ENCODE measurements at regions not wholly inside any gene's neighbourhood (a gene's known extent, or its start where the extent isn't known, plus 50 kb on each side); places are given as distances from the start of the nearest gene placed in this dataset.

DNA sequence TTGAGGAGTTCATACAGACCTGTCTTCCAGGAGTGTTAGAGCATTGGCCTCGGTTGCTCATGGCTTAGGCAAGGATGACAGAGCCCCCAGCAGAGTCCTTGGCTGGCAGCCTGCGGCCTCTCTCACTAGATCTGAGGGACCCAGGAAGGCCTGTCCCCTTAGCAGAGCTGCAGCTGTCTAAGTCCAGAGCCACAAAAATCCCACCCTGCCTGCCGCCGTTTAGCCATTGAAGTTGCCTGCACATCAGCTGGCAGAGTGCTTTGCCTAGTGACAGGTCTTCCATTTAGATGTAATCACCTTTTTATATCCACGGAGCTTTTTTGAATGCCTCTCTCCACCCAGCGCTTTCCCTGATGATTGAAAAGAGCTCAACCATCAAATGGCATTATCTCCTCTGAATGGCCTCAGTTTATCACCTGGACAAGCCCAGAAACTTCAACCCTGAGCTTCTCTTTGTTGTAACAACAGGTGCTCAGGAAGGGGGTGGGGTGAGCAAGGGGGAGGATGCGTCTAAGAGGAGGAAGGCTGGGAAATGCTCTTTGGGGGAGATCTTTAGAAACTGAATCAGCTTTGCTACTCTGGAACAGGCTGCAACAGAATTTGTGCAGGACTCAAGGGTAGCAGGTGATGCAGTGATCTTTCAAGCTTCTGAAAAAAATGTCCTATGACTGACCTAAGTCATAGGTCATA, 71.9 kb downstream of the TNP1 start:
- no peak overlapping the region for H3K4me3 ChIP-seq (ENCODE audit: low read depth, low read length)
- TF ChIP-seq CTCF (IDR thresholded peaks at IDR 0.05; ENCODE audit: low read depth, low read length), result no peak

DNA sequence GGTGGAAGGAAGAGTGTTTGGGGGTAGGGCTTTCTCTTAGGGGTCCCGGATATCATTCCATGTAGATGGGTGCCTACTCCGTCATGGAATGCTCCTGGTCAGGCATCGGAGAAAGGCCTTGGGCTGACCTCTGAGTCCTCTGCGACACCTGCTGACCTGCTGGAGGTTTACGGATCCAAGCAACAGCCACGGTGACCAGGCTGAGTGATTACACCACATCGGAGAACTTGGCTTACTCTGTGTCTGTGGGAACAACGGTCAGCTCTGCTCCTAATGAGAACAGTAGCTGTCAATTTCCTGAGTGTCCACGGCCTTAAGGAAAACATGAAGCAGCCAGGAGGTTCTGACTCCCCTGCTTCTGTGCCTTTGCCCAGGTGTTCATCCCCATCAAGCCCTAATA, 73.2 kb downstream of the TNP1 start:
- TF ChIP-seq CTCF (IDR thresholded peaks at IDR 0.05; ENCODE audit: low read depth, low read length), result no peak

GRCh38 chr2:216784456-216784855, 75.4 kb downstream of the TNP1 start:
- no peak for TF ChIP-seq CTCF (IDR thresholded peaks at IDR 0.05; ENCODE audit: low read depth, low read length)
- no peak overlapping the region for H3K4me3 ChIP-seq (ENCODE audit: low read depth, low read length)

More for the DNA sequence above, 73.2 kb downstream of the TNP1 start:
- no peak overlapping the region for H3K4me3 ChIP-seq (ENCODE audit: low read depth, low read length)

DNA sequence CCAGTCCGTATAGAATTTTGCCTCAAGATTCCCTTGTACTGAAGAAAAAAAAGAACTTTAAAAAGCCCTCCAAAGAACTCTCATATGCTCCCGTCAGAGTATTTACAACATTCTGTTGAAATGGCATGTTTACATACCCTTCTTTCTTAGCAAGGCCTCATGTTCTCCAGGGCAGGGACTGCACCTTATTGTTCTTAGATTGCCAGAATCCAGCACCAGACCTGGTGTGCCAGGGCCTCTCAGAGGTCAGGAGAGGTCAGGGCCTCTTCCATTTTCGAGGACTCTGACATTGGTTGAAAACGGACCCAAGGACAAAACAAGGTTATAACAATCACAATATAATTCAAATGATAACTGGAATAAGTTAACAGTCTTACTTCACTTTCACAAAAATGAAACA, 78.2 kb downstream of the TNP1 start:
- no peak for TF ChIP-seq CTCF (IDR thresholded peaks at IDR 0.05; ENCODE audit: low read depth, low read length)

DNA sequence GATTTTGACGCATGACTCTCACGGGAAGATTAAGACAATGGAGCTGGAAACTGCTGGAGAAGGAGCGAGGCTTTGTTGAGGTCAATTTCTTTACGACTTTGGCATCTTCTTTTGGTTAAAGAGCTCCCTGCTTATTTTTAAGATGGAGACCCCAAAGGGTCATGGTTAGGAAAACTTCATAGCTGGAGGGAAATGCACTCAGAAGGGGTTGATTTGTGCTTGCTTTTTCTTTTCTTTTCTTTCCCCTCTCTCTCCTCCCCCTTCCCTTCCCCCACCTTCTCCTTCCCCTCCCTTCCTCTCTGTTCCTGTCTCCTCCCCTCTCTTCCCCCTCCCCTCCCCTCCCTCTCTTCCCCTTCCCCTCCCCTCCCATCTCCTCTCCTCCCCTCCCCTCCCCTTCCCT, 79.0 kb downstream of the TNP1 start:
- no peak for TF ChIP-seq CTCF (IDR thresholded peaks at IDR 0.05; ENCODE audit: low read depth, low read length)
- no peak overlapping the region for H3K4me3 ChIP-seq (ENCODE audit: low read depth, low read length)

More for the DNA sequence above, 78.2 kb downstream of the TNP1 start:
- no peak overlapping the region for H3K4me3 ChIP-seq (ENCODE audit: low read depth, low read length)

GRCh38 chr2:216777637-216778273, 82.1 kb downstream of the TNP1 start:
- H3K4me3 ChIP-seq (ENCODE audit: low read depth, low read length), result no peak overlapping the region
- peak; percentile 72 for TF ChIP-seq CTCF (IDR thresholded peaks at IDR 0.05; ENCODE audit: low read depth, low read length)

DNA sequence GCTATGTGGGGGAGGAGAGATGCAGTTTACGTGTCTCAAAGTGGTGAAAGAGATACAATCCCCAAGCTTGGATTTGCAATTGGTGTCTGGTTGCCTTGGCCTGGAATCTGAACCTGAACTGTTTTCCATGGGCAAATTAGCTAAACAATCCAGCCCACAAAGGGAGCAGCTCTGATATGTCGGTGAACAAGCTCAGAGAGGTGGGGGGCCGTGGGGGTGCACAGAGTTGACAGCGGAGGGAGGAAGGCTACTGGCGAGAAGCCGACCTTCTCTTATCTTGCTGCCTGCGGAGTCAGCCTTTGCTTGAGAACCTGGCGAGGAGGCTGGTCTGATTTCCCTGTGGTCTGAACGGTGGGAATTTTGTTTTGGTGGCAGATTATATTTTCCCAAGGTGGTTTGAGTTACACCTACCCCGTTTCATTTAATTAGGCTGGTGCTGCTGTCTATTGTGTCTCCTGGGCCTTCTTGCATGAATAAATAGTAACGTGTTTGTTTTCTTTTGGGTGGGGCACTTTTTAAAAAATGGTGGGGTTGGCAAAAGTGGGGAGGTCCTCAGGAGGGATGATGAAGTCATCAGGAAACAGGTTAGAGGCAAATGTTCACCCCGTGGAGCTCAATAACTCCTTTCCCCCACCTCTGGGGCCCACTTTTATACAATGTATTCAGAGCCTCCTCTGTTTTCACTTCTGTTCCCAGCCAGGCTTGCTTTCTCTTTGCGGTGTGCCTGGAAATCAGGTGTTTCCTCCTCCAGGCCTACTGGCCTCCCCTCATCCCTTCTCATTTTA, 80.9 kb upstream of the IGFBP5 start:
- H3K4me3 ChIP-seq (ENCODE audit: low read depth, low read length), result no peak overlapping the region
- TF ChIP-seq CTCF (IDR thresholded peaks at IDR 0.05; ENCODE audit: low read depth, low read length), result no peak
